Peyer's patch (tissue), 4 donors: ENCODE measurements at regions not wholly inside any gene's neighbourhood (a gene's known extent, or its start where the extent isn't known, plus 50 kb on each side); places are given as distances from the start of the nearest gene placed in this dataset.
A peak's percentile ranks its signal among the peaks of the same experiment; 100 is the strongest.

Source experiments
- DNase-seq, 3 donors: peaks; one replicate each; pipeline ENCODE4 v3.0.0-alpha.2; 2017 to 2019
- H3K27ac ChIP-seq, 4 donors: fragments of 200-600 bp; sonication (generic); one replicate each; pipeline ENCODE4 v1.5.1; 2016 to 2019
- H3K27me3 ChIP-seq, 2 donors: fragments of 200-600 bp; sonication (generic); one replicate each; pipeline ENCODE4 v1.5.1; 2019
- H3K36me3 ChIP-seq, 3 donors: fragments of 200-600 bp; sonication (generic); one replicate each; pipeline ENCODE4 v1.5.1; 2016 to 2019
- H3K4me1 ChIP-seq, 4 donors: fragments of 200-600 bp; sonication (generic); one replicate each; pipeline ENCODE4 v1.5.1; 2016 to 2019
- H3K4me3 ChIP-seq, 4 donors: fragments of 200-600 bp; sonication (generic); 1 replicate in 3 of 4; 2 replicates in 1 of 4; pipeline ENCODE4 v1.5.1; 2016 to 2019; ENCODE audit warnings: mild to moderate bottlenecking in 1 of 4
- H3K9me3 ChIP-seq, 4 donors: fragments of 200-600 bp; sonication (generic); one replicate each; pipeline ENCODE4 v1.5.1; 2016 to 2019; ENCODE audit warnings: mild to moderate bottlenecking in 1 of 4
- POLR2A ChIP-seq, 2 donors: fragments of 450-650 bp; IDR thresholded peaks; one replicate each; pipeline ENCODE4 v1.5.1; 2017; ENCODE audit warnings: antibody characterized with exemption in 2 of 2, mild to moderate bottlenecking in 2 of 2, moderate library complexity in 2 of 2
- TF ChIP-seq, protein P1 (sequence below), 6 experiments: fragments of 450-650 bp in 4 of 6; fragments of 200-600 bp in 2 of 6; sonication (generic) in 1 of 6; IDR thresholded peaks; one replicate each; pipeline ENCODE4 v1.5.1; 2017 to 2019; ENCODE audit warnings: antibody characterized with exemption in 6 of 6, mild to moderate bottlenecking in 3 of 6, moderate library complexity in 1 of 6

DNA sequence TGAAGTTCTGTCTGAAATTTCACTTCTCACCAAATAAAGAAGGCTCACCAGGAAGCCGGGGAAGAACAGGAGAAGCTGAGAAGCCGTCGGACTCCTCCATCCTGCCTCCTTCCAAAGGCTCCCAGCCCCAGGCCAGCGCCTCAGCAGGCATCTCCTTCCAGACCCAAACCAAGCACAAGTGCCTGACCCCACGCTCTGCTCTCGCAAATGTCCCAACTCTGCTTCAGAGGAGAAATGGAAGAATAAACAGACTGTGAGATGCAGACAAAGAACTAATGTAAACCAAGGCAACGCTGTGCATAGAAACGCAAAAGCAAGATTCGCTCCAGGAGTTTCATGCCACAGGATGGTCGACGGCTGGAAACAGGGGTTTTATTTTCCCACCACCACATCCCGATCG, 100.3 kb upstream of the EXOC2 start:
- Histone ChIP-seq H3K9me3 (no peaks in the 10 kb centered on the region), H3K36me3 (no peaks in the 10 kb centered on the region), H3K4me3 (no peak overlapping the region), H3K27me3 (no peaks in the 10 kb centered on the region), H3K27ac (no peak overlapping the region), H3K4me1 (peaks cover 0 to 8% (median 0%) of the 10 kb centered on the region in 4 donors)
- DNase-seq, result no peak
- TF ChIP-seq, protein P1, sequence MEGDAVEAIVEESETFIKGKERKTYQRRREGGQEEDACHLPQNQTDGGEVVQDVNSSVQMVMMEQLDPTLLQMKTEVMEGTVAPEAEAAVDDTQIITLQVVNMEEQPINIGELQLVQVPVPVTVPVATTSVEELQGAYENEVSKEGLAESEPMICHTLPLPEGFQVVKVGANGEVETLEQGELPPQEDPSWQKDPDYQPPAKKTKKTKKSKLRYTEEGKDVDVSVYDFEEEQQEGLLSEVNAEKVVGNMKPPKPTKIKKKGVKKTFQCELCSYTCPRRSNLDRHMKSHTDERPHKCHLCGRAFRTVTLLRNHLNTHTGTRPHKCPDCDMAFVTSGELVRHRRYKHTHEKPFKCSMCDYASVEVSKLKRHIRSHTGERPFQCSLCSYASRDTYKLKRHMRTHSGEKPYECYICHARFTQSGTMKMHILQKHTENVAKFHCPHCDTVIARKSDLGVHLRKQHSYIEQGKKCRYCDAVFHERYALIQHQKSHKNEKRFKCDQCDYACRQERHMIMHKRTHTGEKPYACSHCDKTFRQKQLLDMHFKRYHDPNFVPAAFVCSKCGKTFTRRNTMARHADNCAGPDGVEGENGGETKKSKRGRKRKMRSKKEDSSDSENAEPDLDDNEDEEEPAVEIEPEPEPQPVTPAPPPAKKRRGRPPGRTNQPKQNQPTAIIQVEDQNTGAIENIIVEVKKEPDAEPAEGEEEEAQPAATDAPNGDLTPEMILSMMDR (IDR thresholded peaks at IDR 0.05), result no peak
- TF ChIP-seq POLR2A (IDR thresholded peaks at IDR 0.05), result no peak

DNA sequence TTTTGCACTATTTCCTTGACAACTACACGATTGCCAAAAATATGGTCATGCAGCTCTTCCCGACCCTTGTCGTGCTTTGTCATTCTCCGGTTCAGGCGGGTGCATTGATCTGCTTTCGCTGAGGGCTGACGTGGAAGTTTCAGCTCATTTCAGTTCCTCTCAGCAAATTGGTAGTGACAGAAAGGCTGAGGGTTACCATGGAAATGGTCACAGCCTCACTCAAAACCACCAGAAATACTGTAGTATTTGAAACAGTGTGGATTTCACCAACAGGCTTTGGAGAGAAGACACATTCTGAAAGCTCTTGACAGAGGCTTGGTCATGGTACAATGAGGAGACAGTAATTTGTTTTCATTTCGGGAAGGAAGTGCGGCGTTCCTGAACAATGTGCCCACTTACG, 99.7 kb upstream of the EXOC2 start:
- Histone ChIP-seq H3K36me3 (no peaks in the 10 kb centered on the region), H3K4me1 (peaks cover 0 to 6% (median 0%) of the 10 kb centered on the region in 4 donors), H3K27ac (no peak overlapping the region), H3K27me3 (no peaks in the 10 kb centered on the region), H3K4me3 (no peak overlapping the region), H3K9me3 (no peaks in the 10 kb centered on the region)
- DNase-seq, result no peak
- TF ChIP-seq, protein P1 (IDR thresholded peaks at IDR 0.05), result no peak
- TF ChIP-seq POLR2A (IDR thresholded peaks at IDR 0.05), result no peak

DNA sequence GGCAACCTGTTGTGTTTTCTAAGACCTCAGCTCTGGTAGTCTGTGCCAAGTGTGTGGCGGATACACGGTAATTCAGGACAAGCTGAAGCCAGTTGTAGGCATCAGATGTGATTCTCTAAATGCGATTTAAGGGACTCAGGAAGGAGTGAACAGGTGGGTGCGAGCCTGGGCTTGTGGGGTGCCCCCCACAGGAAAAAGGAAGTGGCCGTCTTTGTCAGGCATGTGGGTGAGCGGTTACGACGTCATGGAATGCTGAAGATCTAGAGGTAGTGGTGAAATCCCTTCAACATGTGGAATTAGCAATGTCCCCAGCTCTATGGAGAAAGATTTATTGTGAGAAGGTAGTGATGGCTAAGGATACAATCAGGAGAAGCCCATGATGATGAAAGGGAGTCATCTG, 95.1 kb upstream of the EXOC2 start:
- DNase-seq, result no peak
- Histone ChIP-seq H3K4me1 (no peaks in the 10 kb centered on the region), H3K36me3 (no peaks in the 10 kb centered on the region), H3K9me3 (no peaks in the 10 kb centered on the region), H3K4me3 (no peak overlapping the region), H3K27ac (no peak overlapping the region), H3K27me3 (no peaks in the 10 kb centered on the region)
- TF ChIP-seq POLR2A (IDR thresholded peaks at IDR 0.05), result no peak
- TF ChIP-seq, protein P1 (IDR thresholded peaks at IDR 0.05), result no peak

DNA sequence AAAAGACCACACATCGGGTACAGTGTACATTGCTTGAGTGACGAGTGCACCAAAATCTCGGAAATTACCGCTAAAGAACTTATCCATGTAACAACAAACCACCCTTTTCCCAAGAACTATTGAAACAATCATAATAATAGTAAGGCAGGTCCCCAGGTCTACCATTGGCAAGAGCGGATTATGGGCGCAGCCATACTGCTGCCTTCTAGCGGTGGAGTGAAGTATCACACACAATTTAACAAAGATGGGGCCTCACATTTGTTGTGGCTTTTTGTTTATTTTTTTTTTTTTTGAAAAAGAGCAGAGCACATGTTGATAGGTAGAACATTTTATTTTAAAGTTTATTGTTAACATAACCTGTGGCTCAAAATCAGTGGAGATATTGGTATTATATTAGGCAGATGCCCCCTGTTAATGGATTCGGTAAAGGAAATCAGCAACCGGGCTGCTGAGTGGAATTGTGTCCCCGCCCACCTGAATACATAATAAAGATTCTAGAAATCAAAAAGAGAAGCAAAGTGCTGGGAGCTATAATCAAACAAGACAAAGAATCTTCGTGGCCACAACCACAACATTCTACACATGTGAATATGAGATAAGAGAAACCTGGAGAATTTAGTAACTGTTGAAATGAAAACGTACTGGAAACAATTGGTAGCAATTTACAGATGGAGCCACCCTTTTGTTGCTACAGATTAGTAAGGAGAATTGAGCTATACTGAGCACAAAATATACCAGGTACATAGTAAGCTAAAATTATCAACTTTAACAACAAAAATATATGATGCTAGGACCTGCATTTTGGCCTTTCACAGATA, 94.2 kb upstream of the EXOC2 start:
- Histone ChIP-seq H3K27ac (no peak overlapping the region), H3K27me3 (no peaks in the 10 kb centered on the region), H3K4me3 (no peak overlapping the region), H3K4me1 (no peaks in the 10 kb centered on the region), H3K9me3 (no peaks in the 10 kb centered on the region), H3K36me3 (no peaks in the 10 kb centered on the region)
- TF ChIP-seq, protein P1 (IDR thresholded peaks at IDR 0.05), result peak; percentile 31 to 48 (median 42)
- TF ChIP-seq POLR2A (IDR thresholded peaks at IDR 0.05), result no peak
- DNase-seq, result no peak

DNA sequence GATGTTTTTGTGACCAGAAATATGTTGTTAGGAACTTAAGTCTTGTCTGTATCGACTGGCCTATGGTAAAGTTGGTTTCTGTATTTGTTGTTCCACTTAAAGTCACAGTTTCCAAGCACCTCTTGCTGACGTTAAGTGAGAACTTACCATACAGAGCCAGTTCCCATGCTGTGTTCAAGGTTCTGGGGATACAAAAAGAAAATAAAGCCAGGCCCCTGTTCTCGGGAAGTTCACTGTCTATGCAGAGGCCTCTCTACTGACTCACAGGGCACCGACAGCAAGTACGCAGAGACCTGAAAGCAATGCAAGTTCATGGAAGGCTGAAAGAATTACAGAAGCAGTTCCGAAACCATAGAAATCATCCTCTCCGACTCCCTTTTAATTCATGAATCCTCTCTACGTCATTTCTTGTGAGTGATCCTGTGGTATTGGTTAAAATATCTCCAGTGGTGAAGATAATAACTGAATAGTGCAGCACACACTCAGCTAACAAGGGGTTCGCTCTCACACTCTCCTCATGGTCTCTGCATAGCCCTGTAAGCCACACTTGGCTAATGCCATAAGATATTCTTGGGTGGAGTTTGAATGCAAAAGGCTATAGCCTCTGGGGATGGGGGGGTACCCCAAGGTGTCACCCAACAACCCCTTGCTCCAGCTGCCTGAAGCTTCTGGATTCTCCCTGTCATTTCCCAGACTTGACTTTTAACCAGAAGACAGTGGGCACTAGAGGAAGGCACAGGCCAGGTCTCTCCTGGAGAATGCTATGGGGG, 91.2 kb upstream of the EXOC2 start:
- DNase-seq, result no peak
- no peak for TF ChIP-seq POLR2A (IDR thresholded peaks at IDR 0.05)
- TF ChIP-seq, protein P1 (IDR thresholded peaks at IDR 0.05), result no peak
- Histone ChIP-seq H3K27me3 (no peaks in the 10 kb centered on the region), H3K4me1 (no peaks in the 10 kb centered on the region), H3K27ac (no peak overlapping the region), H3K36me3 (no peaks in the 10 kb centered on the region), H3K4me3 (no peak overlapping the region), H3K9me3 (no peaks in the 10 kb centered on the region)
